ENCODE measurements at regions not wholly inside any gene's neighbourhood (a gene's known extent, or its start where the extent isn't known, plus 50 kb on each side); places are given as distances from the start of the nearest gene placed in this dataset.

DNA sequence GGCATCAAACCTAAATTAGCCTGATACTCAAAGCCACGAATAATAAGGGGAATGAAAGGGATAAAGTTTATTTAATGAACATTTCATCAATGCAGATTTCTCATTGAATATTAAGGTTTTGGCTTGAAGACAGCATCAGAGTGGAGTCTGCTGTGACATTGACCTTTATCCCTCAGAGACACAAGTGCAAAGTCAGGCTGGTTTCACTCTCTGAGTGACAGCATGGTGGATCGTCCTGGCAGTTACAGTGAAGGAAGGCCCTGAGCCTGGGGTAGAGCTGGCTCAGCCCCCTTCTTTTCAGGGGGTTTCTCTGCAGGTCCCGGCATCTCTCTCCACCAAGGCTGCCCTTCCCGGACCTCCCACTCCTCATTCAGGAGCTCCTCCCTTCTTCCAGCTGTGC is 503.1 kb downstream of the PREX1 start:
- no peak overlapping the region for H2AFZ ChIP-seq
- intact Hi-C loops (cut with micrococcal nuclease; ENCODE audit: unreplicated experiment) = no loop called here
- no TSS peak for BruUV-seq (replicated peaks)
- DNase-seq = no peak
- no peak overlapping the region for H3K27ac ChIP-seq
- H4K20me1 ChIP-seq (ENCODE audit: insufficient read depth) = no peaks in the 10 kb centered on the region
- no peaks in the 10 kb centered on the region for H3K9me3 ChIP-seq (ENCODE audit: insufficient read depth, low read depth)
- CTCF ChIA-PET = no interaction called here
- H3K4me2 ChIP-seq = no peak overlapping the region
- H3K79me2 ChIP-seq (ENCODE audit: low read depth) = no peaks in the 10 kb centered on the region
- no peaks in the 10 kb centered on the region for H3K27me3 ChIP-seq (ENCODE audit: insufficient read depth, low read depth)
- no peaks in the 10 kb centered on the region; the same call in 1 of the 2 replicates for H3K9me2 ChIP-seq (ENCODE audit: insufficient read depth)
- POLR2A ChIA-PET (ENCODE audit: unreplicated experiment) = no interaction called here
- peaks cover under 1% of the 10 kb centered on the region for H3F3A ChIP-seq (ENCODE audit: insufficient read depth, low read depth)
- H3K36me3 ChIP-seq (ENCODE audit: low read depth) = no peaks in the 10 kb centered on the region
- H3K4me3 ChIP-seq = no peak overlapping the region
- H3K4me1 ChIP-seq (replicated peaks; ENCODE audit: insufficient read depth) = peaks cover 5% of the 10 kb centered on the region
- TF ChIP-seq, protein P1, sequence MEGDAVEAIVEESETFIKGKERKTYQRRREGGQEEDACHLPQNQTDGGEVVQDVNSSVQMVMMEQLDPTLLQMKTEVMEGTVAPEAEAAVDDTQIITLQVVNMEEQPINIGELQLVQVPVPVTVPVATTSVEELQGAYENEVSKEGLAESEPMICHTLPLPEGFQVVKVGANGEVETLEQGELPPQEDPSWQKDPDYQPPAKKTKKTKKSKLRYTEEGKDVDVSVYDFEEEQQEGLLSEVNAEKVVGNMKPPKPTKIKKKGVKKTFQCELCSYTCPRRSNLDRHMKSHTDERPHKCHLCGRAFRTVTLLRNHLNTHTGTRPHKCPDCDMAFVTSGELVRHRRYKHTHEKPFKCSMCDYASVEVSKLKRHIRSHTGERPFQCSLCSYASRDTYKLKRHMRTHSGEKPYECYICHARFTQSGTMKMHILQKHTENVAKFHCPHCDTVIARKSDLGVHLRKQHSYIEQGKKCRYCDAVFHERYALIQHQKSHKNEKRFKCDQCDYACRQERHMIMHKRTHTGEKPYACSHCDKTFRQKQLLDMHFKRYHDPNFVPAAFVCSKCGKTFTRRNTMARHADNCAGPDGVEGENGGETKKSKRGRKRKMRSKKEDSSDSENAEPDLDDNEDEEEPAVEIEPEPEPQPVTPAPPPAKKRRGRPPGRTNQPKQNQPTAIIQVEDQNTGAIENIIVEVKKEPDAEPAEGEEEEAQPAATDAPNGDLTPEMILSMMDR (conservative IDR thresholded peaks at IDR 0.05) = no peak
- no peak for TF ChIP-seq EZH2 (IDR thresholded peaks at IDR 0.05; ENCODE audit: low read depth)

GRCh38 chr20:48321271-48321670 is 506.5 kb downstream of the PREX1 start:
- CTCF ChIA-PET = no interaction called here
- Histone ChIP-seq H2AFZ (no peak overlapping the region), H3F3A (ENCODE audit: insufficient read depth, low read depth) (no peaks in the 10 kb centered on the region; the same call in 1 of the 2 replicates), H4K20me1 (ENCODE audit: insufficient read depth) (no peaks in the 10 kb centered on the region), H3K4me1 (replicated peaks; ENCODE audit: insufficient read depth) (no peaks in the 10 kb centered on the region), H3K27ac (no peak overlapping the region), H3K4me2 (no peak overlapping the region), H3K79me2 (ENCODE audit: low read depth) (no peaks in the 10 kb centered on the region), H3K9me2 (ENCODE audit: insufficient read depth) (no peaks in the 10 kb centered on the region; the same call in 1 of the 2 replicates), H3K27me3 (ENCODE audit: insufficient read depth, low read depth) (no peaks in the 10 kb centered on the region), H3K4me3 (no peak overlapping the region), H3K36me3 (ENCODE audit: low read depth) (no peaks in the 10 kb centered on the region), H3K9me3 (ENCODE audit: insufficient read depth, low read depth) (no peaks in the 10 kb centered on the region)
- POLR2A ChIA-PET (ENCODE audit: unreplicated experiment) = interaction anchor here (0.7 kb wide), 1 partner anchor 46 kb away, joined by 4 read pairs; no protein-coding TSS in a partner anchor
- no peak for DNase-seq
- no peak for TF ChIP-seq EZH2 (IDR thresholded peaks at IDR 0.05; ENCODE audit: low read depth)
- TF ChIP-seq, protein P1 (conservative IDR thresholded peaks at IDR 0.05) = no peak
- intact Hi-C loops (cut with micrococcal nuclease; ENCODE audit: unreplicated experiment) = no loop called here
- no TSS peak for BruUV-seq (replicated peaks)

DNA sequence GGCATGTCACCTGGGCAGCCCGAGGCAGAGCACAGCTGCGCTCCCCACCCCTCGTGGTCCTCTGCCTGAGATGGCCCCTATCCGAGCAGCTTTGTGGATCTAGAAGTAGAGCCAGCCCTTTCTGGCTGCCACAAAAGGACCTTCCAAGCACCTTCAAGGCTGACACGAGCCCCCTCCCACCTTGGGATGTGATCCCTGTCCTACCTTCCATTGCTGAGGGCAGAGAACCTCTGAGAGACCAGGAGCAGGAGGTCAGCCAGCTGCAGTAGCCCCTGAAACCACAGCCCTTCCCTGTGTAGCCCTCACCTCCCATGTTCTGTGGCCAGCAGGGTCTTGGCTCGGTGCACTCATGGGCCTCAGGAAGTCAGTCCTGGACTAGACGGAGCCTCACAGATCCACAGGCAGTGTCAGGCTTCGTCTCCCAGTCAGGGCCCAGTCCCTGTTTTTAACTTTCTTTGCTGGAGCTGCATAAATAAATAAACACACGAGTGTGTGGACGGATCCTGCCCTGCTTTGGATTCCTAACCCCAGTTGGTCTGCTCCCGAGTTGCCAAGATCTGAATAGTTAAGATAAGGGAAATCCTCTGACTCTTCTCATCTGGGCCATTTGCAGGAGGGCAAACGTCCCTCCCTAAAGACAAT is 507.7 kb downstream of the PREX1 start:
- Histone ChIP-seq H3K4me2 (no peak overlapping the region), H3K27ac (no peak overlapping the region), H3K27me3 (ENCODE audit: insufficient read depth, low read depth) (no peaks in the 10 kb centered on the region), H3F3A (ENCODE audit: insufficient read depth, low read depth) (no peaks in the 10 kb centered on the region; the same call in 1 of the 2 replicates), H3K9me2 (ENCODE audit: insufficient read depth) (no peaks in the 10 kb centered on the region; the same call in 1 of the 2 replicates), H3K4me1 (replicated peaks; ENCODE audit: insufficient read depth) (no peaks in the 10 kb centered on the region), H3K36me3 (ENCODE audit: low read depth) (no peaks in the 10 kb centered on the region), H3K4me3 (no peak overlapping the region), H2AFZ (no peak overlapping the region), H4K20me1 (ENCODE audit: insufficient read depth) (no peaks in the 10 kb centered on the region), H3K79me2 (ENCODE audit: low read depth) (no peaks in the 10 kb centered on the region), H3K9me3 (ENCODE audit: insufficient read depth, low read depth) (no peaks in the 10 kb centered on the region)
- BruUV-seq (replicated peaks) = no TSS peak
- ChIA-PET CTCF (no interaction called here), POLR2A (ENCODE audit: unreplicated experiment) (no interaction called here)
- no peak for DNase-seq
- TF ChIP-seq, protein P1 (conservative IDR thresholded peaks at IDR 0.05) = no peak
- no peak for TF ChIP-seq EZH2 (IDR thresholded peaks at IDR 0.05; ENCODE audit: low read depth)
- intact Hi-C loops (cut with micrococcal nuclease; ENCODE audit: unreplicated experiment) = no loop called here
